Mammary epithelial cell (primary cell): ENCODE measurements at regions not wholly inside any gene's neighbourhood (a gene's known extent, or its start where the extent isn't known, plus 50 kb on each side); places are given as distances from the start of the nearest gene placed in this dataset.

Source experiments
- CTCF ChIP-seq, 2 donors: IDR thresholded peaks in 1 of 2; conservative IDR thresholded peaks in 1 of 2; 2 replicates each; pipeline ENCODE4 v1.5.1; 2011 to 2012; ENCODE audit warnings: inconsistent platforms in 2 of 2, low read length in 2 of 2, mild to moderate bottlenecking in 2 of 2, control low read depth in 1 of 2, low read depth in 1 of 2; ENCODE audit not compliant: insufficient read depth in 1 of 2; ENCODE audit errors: extremely low read depth in 1 of 2
- EZH2 ChIP-seq: IDR thresholded peaks from 2 replicates; pipeline ENCODE4 v1.6.1; 2012; ENCODE audit warnings: low read length, inconsistent platforms, borderline replicate concordance

DNA sequence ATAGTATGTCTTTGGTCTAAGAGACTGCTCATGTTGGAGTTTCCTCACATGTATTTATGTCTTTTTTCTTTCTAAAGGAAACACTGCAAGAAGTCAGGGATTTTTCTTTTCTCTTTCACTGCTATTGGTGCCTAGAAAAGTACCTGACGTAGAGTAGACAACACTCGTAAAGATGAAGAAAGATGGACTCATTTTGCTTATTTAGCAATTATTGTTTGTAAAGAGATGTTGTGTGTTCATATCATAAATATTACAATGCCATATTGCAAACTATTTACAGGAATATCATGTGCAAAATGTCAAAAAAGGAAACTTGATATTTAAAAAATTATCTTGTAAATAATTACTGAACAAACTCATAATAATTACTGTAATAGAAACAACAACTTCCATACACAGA, 2711.5 kb upstream of the PCDH20 start:
- TF ChIP-seq EZH2 (no peak), CTCF (conservative IDR thresholded peaks at IDR 0.05 in 1 of 2, IDR thresholded peaks at IDR 0.05 in 1 of 2; ENCODE audit: extremely low read depth in 1 of 2, insufficient read depth in 1 of 2, low read depth in 1 of 2, low read length in 2 of 2) (no peak)
